Gastroesophageal sphincter (tissue), 4 donors: ENCODE measurements at regions not wholly inside any gene's neighbourhood (a gene's known extent, or its start where the extent isn't known, plus 50 kb on each side); places are given as distances from the start of the nearest gene placed in this dataset.

Experiments used
- ATAC-seq: fragments of 150-250 bp; one replicate; pipeline ENCODE4 v1.9.1; 2016; ENCODE audit warnings: mild to moderate bottlenecking, moderate library complexity
- H3K27ac ChIP-seq, 4 donors: fragments of 200-600 bp; sonication (generic) in 3 of 4; 1 replicate in 3 of 4; 2 replicates in 1 of 4; pipeline ENCODE4 v1.5.1; 2016 to 2019
- H3K27me3 ChIP-seq: fragments of 200-600 bp; sonication (generic); one replicate; pipeline ENCODE4 v1.5.1; 2019
- H3K36me3 ChIP-seq, 2 donors: fragments of 200-600 bp; sonication (generic); one replicate each; pipeline ENCODE4 v1.5.1; 2019; ENCODE audit warnings: control low read depth in 1 of 2
- H3K4me1 ChIP-seq, 3 donors: fragments of 200-600 bp; sonication (generic); 1 replicate in 2 of 3; 2 replicates in 1 of 3; pipeline ENCODE4 v1.5.1; 2016 to 2019; ENCODE audit warnings: control low read depth in 2 of 3
- H3K4me3 ChIP-seq, 2 donors: fragments of 200-600 bp; sonication (generic); one replicate each; pipeline ENCODE4 v1.5.1; 2019; ENCODE audit warnings: mild to moderate bottlenecking in 1 of 2, moderate library complexity in 1 of 2
- H3K9me3 ChIP-seq, 3 donors: fragments of 200-600 bp; sonication (generic); one replicate each; pipeline ENCODE4 v1.5.1; 2017 to 2019; ENCODE audit warnings: control low read depth in 2 of 3
- EP300 ChIP-seq: sonication (generic); formaldehyde crosslinking; IDR thresholded peaks from one replicate; pipeline ENCODE4 v1.6.1; 2017; ENCODE audit warnings: antibody characterized with exemption, mild to moderate bottlenecking
- POLR2A ChIP-seq, 2 donors: fragments of 450-650 bp; IDR thresholded peaks; one replicate each; pipeline ENCODE4 v1.6.1; 2017; ENCODE audit warnings: antibody characterized with exemption in 2 of 2, mild to moderate bottlenecking in 2 of 2, moderate library complexity in 1 of 2
- POLR2AphosphoS5 ChIP-seq: sonication (generic); formaldehyde crosslinking; IDR thresholded peaks from one replicate; pipeline ENCODE4 v1.6.1; 2017; ENCODE audit warnings: antibody characterized with exemption
- WGBS, 2 donors: methylation state at CpG; one replicate each; pipeline ENCODE4 v1.1.5; 2018; ENCODE audit warnings: low coverage in 1 of 2; 5-methylcytosine and 5-hydroxymethylcytosine counted together
- TF ChIP-seq, protein P1 (sequence below), 4 experiments: fragments of 200-600 bp in 2 of 4; fragments of 450-650 bp in 2 of 4; sonication (generic) in 1 of 4; IDR thresholded peaks; one replicate each; pipeline ENCODE4 v1.5.1; 2017 to 2019; ENCODE audit warnings: antibody characterized with exemption in 4 of 4, mild to moderate bottlenecking in 2 of 4, moderate library complexity in 2 of 4

DNA sequence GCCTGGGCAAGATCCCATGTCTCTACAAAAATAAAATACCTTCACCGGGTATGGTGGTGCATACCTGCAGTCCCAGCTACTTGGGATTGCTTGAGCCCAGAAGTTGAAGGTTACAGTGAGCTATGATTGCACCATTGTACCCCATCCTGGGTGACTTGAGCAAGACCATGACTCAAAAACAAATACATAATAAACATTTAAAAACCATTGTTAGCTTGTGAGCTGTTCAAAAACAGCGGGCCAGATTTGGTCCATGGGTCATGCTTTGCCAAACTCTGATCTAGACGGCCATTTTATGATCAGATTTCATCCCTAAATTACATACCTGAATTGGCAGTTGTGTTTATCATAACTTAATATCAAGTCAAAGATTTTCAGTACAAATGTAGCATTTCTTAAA is 76.0 kb upstream of the GPM6B start:
- Histone ChIP-seq H3K36me3 (no peaks in the 10 kb centered on the region), H3K27ac (no peak overlapping the region), H3K4me3 (no peak overlapping the region), H3K4me1 (peaks cover 0 to 9% (median 0%) of the 10 kb centered on the region in 3 donors), H3K9me3 (no peaks in the 10 kb centered on the region), H3K27me3 (no peaks in the 10 kb centered on the region)
- no peak for ATAC-seq
- TF ChIP-seq POLR2AphosphoS5 = no peak
- TF ChIP-seq, protein P1, sequence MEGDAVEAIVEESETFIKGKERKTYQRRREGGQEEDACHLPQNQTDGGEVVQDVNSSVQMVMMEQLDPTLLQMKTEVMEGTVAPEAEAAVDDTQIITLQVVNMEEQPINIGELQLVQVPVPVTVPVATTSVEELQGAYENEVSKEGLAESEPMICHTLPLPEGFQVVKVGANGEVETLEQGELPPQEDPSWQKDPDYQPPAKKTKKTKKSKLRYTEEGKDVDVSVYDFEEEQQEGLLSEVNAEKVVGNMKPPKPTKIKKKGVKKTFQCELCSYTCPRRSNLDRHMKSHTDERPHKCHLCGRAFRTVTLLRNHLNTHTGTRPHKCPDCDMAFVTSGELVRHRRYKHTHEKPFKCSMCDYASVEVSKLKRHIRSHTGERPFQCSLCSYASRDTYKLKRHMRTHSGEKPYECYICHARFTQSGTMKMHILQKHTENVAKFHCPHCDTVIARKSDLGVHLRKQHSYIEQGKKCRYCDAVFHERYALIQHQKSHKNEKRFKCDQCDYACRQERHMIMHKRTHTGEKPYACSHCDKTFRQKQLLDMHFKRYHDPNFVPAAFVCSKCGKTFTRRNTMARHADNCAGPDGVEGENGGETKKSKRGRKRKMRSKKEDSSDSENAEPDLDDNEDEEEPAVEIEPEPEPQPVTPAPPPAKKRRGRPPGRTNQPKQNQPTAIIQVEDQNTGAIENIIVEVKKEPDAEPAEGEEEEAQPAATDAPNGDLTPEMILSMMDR (IDR thresholded peaks at IDR 0.05) = no peak
- no peak for TF ChIP-seq EP300
- TF ChIP-seq POLR2A (IDR thresholded peaks at IDR 0.05) = no peak
- WGBS, 2 donors = 78 to 94% methylated on average over 3 of the region's 3 CpGs

DNA sequence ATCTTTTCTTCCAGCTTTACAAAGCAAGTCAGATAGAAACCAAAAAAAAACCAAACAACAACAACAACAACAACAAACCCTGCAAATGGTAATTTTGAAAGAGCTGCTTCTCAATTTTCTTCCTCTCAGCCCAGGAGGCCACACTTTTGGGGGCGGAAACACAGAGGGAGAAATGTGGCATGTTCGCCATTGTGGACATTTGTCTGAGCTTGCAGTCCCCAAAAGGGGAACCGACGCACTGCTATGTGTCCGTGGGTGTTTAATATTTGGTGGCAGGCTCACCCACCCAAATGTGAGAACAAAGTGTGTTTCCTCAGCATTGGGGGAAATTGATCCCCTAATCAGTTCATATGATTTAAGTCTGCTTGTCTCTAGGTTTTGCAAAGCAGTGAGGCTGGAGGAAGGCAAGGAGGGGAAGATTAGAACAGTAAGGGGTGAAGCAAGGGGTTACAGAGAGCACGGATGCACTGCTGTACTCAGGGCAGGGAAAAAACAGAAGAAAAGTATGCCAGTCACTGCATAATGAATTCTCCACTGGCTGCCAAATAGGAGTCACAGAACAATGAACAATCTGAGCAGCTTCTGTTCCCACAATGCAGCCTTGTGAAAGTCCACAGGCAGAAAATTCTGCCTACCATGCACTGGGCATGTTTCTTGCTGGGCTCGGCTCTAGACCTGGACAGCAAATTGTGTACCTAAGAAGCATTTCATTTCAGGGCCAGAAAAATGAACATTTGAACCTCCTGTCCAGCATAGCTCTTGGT is 74.7 kb upstream of the GPM6B start:
- no peak overlapping the region for H3K27ac ChIP-seq
- TF ChIP-seq, protein P1 (IDR thresholded peaks at IDR 0.05) = no peak
- TF ChIP-seq POLR2AphosphoS5 (no peak), EP300 (no peak), POLR2A (IDR thresholded peaks at IDR 0.05) (no peak)
- no peak overlapping the region for H3K4me3 ChIP-seq
- H3K36me3 ChIP-seq = no peaks in the 10 kb centered on the region
- H3K27me3 ChIP-seq = no peaks in the 10 kb centered on the region
- 85% methylated on average over 5 of the region's 7 CpGs; no CpG with 5 or more reads in 1 of the 2 donors for WGBS, 2 donors
- no peak for ATAC-seq
- H3K9me3 ChIP-seq = no peaks in the 10 kb centered on the region
- H3K4me1 ChIP-seq = no peaks in the 10 kb centered on the region

DNA sequence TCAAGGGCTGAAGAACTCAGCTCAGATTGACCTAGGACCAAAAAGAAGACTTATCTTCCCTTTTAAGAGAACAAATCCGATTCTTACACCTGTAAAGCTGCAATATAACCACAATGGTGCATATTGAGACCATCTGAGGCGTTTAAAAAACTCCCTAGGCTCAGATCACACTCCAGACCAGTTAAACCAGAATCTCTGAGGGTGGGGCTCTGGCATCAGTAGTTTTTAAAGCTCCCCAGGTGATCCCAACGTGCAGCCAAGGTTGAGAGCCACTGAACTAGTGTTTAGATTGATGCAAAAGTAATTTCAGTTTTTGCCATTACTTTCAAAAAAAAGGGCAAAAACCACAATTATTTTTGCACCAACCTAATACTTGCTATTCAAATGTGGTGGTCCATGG is 73.9 kb upstream of the GPM6B start:
- no peaks in the 10 kb centered on the region for H3K27me3 ChIP-seq
- no peak for TF ChIP-seq EP300
- no peak for TF ChIP-seq POLR2AphosphoS5
- TF ChIP-seq, protein P1 (IDR thresholded peaks at IDR 0.05) = no peak
- no peak for TF ChIP-seq POLR2A (IDR thresholded peaks at IDR 0.05)
- H3K27ac ChIP-seq = no peak overlapping the region
- H3K36me3 ChIP-seq = no peaks in the 10 kb centered on the region
- ATAC-seq = no peak
- no peak overlapping the region for H3K4me3 ChIP-seq
- WGBS, 2 donors = 56 to 93% methylated on average over 1 to 3 of the region's 3 CpGs
- H3K9me3 ChIP-seq = no peaks in the 10 kb centered on the region
- H3K4me1 ChIP-seq = no peaks in the 10 kb centered on the region

DNA sequence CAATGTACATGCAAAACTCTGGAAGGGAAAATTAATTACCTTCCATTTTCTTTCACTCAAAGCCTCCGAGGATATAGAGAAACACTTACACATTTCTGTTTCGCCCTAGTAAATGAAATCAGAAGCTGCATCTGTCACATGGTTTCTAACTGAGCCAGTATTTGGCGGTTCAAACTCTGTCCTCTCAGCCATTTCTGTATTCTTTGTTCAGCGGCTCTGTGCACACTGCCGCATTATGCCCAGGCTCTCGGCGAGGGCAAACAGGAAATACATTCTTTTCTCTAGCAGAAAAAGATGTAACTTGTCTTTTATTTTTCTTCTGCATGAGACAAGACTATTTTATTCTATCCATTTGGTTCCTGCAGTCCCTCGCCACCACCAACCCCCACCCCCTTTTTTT is 71.4 kb upstream of the GPM6B start:
- ATAC-seq = no peak
- no peaks in the 10 kb centered on the region for H3K36me3 ChIP-seq
- no peak overlapping the region for H3K27ac ChIP-seq
- H3K4me1 ChIP-seq = no peaks in the 10 kb centered on the region
- no peak overlapping the region for H3K4me3 ChIP-seq
- TF ChIP-seq EP300 = no peak
- TF ChIP-seq, protein P1 (IDR thresholded peaks at IDR 0.05) = no peak
- no peak for TF ChIP-seq POLR2A (IDR thresholded peaks at IDR 0.05)
- TF ChIP-seq POLR2AphosphoS5 = no peak
- H3K9me3 ChIP-seq = no peaks in the 10 kb centered on the region
- no peaks in the 10 kb centered on the region for H3K27me3 ChIP-seq
- 74 to 89% methylated on average over 7 to 8 of the region's 8 CpGs for WGBS, 2 donors

DNA sequence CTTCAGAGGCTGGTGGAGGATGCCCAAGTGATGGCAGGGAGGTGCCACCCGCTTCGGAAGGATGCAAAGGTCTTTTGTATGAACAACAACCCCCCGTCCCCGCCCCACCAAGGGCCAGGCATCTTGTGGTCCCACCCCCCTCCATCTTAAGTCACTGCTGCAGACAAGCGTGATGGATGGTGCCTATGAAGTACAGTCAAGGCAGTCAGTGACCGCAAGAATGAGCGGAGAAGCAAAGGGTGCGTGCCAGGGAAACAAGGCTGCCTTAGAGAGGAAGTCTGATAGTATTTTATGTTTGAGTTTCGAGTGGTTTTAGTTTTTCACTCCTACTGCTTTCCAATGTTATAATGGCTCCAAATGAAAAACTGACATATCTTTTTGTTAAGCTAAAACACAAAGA is 68.7 kb upstream of the GPM6B start:
- 85 to 90% methylated on average over 2 to 4 of the region's 9 CpGs for WGBS, 2 donors
- no peak overlapping the region for H3K27ac ChIP-seq
- no peaks in the 10 kb centered on the region for H3K36me3 ChIP-seq
- H3K4me1 ChIP-seq = no peaks in the 10 kb centered on the region
- no peaks in the 10 kb centered on the region for H3K9me3 ChIP-seq
- TF ChIP-seq POLR2A (IDR thresholded peaks at IDR 0.05) = no peak
- TF ChIP-seq, protein P1 (IDR thresholded peaks at IDR 0.05) = no peak
- TF ChIP-seq POLR2AphosphoS5 = no peak
- no peak for TF ChIP-seq EP300
- no peak overlapping the region for H3K4me3 ChIP-seq
- no peak for ATAC-seq
- H3K27me3 ChIP-seq = no peaks in the 10 kb centered on the region
